PC-9 (cell line): ENCODE measurements at regions not wholly inside any gene's neighbourhood (a gene's known extent, or its start where the extent isn't known, plus 50 kb on each side); places are given as distances from the start of the nearest gene placed in this dataset.

Experiments used
- BruUV-seq: library from RNA; stranded (reverse); fragments of 400-500 nt; replicated peaks from 2 replicates; lab custom pipeline; 2021; lab: Mats Ljungman, UMichigan
- CTCF ChIA-PET: fragments of 300-600 bp; sonication (Branson Sonifier 250); formaldehyde crosslinking; loops from one replicate; lab custom pipeline; 2022; ENCODE audit warnings: antibody characterized with exemption; lab: Charles Lee
- POLR2A ChIA-PET: fragments of 300-600 bp; sonication (Branson Sonifier 250); formaldehyde crosslinking; loops from one replicate; lab custom pipeline; 2022; ENCODE audit warnings: antibody characterized with exemption; ENCODE audit not compliant: unreplicated experiment; lab: Charles Lee
- DNase-seq, 2 experiments: peaks; one replicate each; pipeline versions ENCODE4 v3.0.0 to v3.0.0-alpha.2; 2015 to 2022; ENCODE audit warnings: mixed read lengths in 1 of 2
- H2AFZ ChIP-seq: fragments of 200-600 bp; sonication (generic); 2 replicates; pipeline ENCODE4 v1.8.1; 2017; ENCODE audit warnings: antibody characterized with exemption
- H3F3A ChIP-seq: fragments of 200-600 bp; sonication (generic); 2 replicates; pipeline ENCODE4 v1.8.1; 2017; ENCODE audit warnings: antibody characterized with exemption, mild to moderate bottlenecking, low read depth; ENCODE audit not compliant: insufficient read depth
- H3K27ac ChIP-seq: fragments of 200-600 bp; sonication (generic); 2 replicates; pipeline ENCODE4 v1.6.1; 2016; ENCODE audit warnings: mixed run types
- H3K27me3 ChIP-seq: fragments of 200-600 bp; sonication (generic); 2 replicates; pipeline ENCODE4 v1.6.1; 2016; ENCODE audit warnings: low read depth, mixed run types; ENCODE audit not compliant: insufficient read depth
- H3K36me3 ChIP-seq: fragments of 200-600 bp; sonication (generic); 2 replicates; pipeline ENCODE4 v1.6.1; 2016; ENCODE audit warnings: low read depth, mixed run types
- H3K4me1 ChIP-seq: fragments of 200-600 bp; sonication (generic); replicated peaks from 2 replicates; pipeline ENCODE4 v1.6.1; 2016; ENCODE audit warnings: mixed run types; ENCODE audit not compliant: insufficient read depth
- H3K4me2 ChIP-seq: fragments of 200-600 bp; sonication (generic); 2 replicates; pipeline ENCODE4 v1.6.1; 2017; ENCODE audit warnings: mixed run types
- H3K4me3 ChIP-seq: fragments of 200-600 bp; sonication (generic); 2 replicates; pipeline ENCODE4 v1.6.1; 2016; ENCODE audit warnings: mixed run types
- H3K79me2 ChIP-seq: fragments of 200-600 bp; sonication (generic); 2 replicates; pipeline ENCODE4 v1.6.1; 2017; ENCODE audit warnings: low read depth, mixed run types
- H3K9me2 ChIP-seq: fragments of 200-600 bp; sonication (generic); 2 replicates; pipeline ENCODE4 v1.8.1; 2017; ENCODE audit warnings: mild to moderate bottlenecking; ENCODE audit not compliant: insufficient read depth
- H3K9me3 ChIP-seq: fragments of 200-600 bp; sonication (generic); 2 replicates; pipeline ENCODE4 v1.8.1; 2016; ENCODE audit warnings: low read depth; ENCODE audit not compliant: insufficient read depth
- H4K20me1 ChIP-seq: fragments of 200-600 bp; sonication (generic); 2 replicates; pipeline ENCODE4 v1.8.1; 2017; ENCODE audit not compliant: insufficient read depth
- CTCF ChIP-seq: fragments of 200-600 bp; sonication (generic); conservative IDR thresholded peaks from 2 replicates; pipeline ENCODE4 v1.6.1; 2017; ENCODE audit warnings: mixed run types, antibody characterized with exemption, mild to moderate bottlenecking, moderate library complexity
- EZH2 ChIP-seq: fragments of 200-600 bp; sonication (generic); IDR thresholded peaks from 2 replicates; pipeline ENCODE4 v1.8.0; 2017; ENCODE audit warnings: antibody characterized with exemption, low read depth
- intact Hi-C: fragments of 100-400 bp; cut with micrococcal nuclease; formaldehyde crosslinking; loops from one replicate; pipeline ENCODE4 v1.10.0; 2022; ENCODE audit not compliant: unreplicated experiment

GRCh38 chr6:98433325-98434056, 400.9 kb upstream of the POU3F2 start:
- POLR2A ChIA-PET: no interaction called here
- no TSS peak for BruUV-seq
- Histone ChIP-seq H3K4me2 (no peak overlapping the region), H4K20me1 (no peaks in the 10 kb centered on the region), H3K9me2 (no peaks in the 10 kb centered on the region), H3K4me1 (no peaks in the 10 kb centered on the region), H3K27ac (no peak overlapping the region), H3K9me3 (no peaks in the 10 kb centered on the region), H3F3A (no peaks in the 10 kb centered on the region), H2AFZ (no peak overlapping the region), H3K36me3 (no peaks in the 10 kb centered on the region), H3K4me3 (no peak overlapping the region), H3K79me2 (no peaks in the 10 kb centered on the region), H3K27me3 (no peaks in the 10 kb centered on the region)
- CTCF ChIA-PET: no interaction called here
- no peak for DNase-seq
- TF ChIP-seq CTCF (no peak), EZH2 (no peak)
- intact Hi-C loops: no loop called here

GRCh38 chr6:98443633-98444032, 390.7 kb upstream of the POU3F2 start:
- Histone ChIP-seq H3K4me1 (no peaks in the 10 kb centered on the region), H3K79me2 (no peaks in the 10 kb centered on the region), H3F3A (no peaks in the 10 kb centered on the region), H2AFZ (no peak overlapping the region), H3K36me3 (no peaks in the 10 kb centered on the region), H3K4me3 (no peak overlapping the region), H3K27ac (no peak overlapping the region), H3K9me2 (no peaks in the 10 kb centered on the region), H3K27me3 (no peaks in the 10 kb centered on the region), H4K20me1 (no peaks in the 10 kb centered on the region), H3K4me2 (no peak overlapping the region), H3K9me3 (no peaks in the 10 kb centered on the region)
- no TSS peak for BruUV-seq
- intact Hi-C loops: no loop called here
- CTCF ChIA-PET: no interaction called here
- POLR2A ChIA-PET: no interaction called here
- no peak for DNase-seq
- no peak for TF ChIP-seq EZH2
- no peak for TF ChIP-seq CTCF

GRCh38 chr6:98452685-98453084, 381.7 kb upstream of the POU3F2 start:
- CTCF ChIA-PET: no interaction called here
- DNase-seq: no peak
- BruUV-seq: no TSS peak

More at GRCh38 chr6:98452685-98453084, 381.7 kb upstream of the POU3F2 start:
- Histone ChIP-seq H4K20me1 (no peaks in the 10 kb centered on the region), H3K4me3 (no peak overlapping the region), H3K9me3 (no peaks in the 10 kb centered on the region), H3K36me3 (no peaks in the 10 kb centered on the region), H3F3A (no peaks in the 10 kb centered on the region), H3K27ac (no peak overlapping the region), H3K79me2 (no peaks in the 10 kb centered on the region), H2AFZ (no peak overlapping the region), H3K9me2 (no peaks in the 10 kb centered on the region), H3K4me1 (no peaks in the 10 kb centered on the region), H3K27me3 (no peaks in the 10 kb centered on the region), H3K4me2 (no peak overlapping the region)
- POLR2A ChIA-PET: no interaction called here
- TF ChIP-seq EZH2: no peak
- no peak for TF ChIP-seq CTCF
- intact Hi-C loops: no loop called here
